ENCODE measurements at regions not wholly inside any gene's neighbourhood (a gene's known extent, or its start where the extent isn't known, plus 50 kb on each side); places are given as distances from the start of the nearest gene placed in this dataset.
A peak's percentile ranks its signal among the peaks of the same experiment; 100 is the strongest.
"Not testable (repeated sequence)": the region's sequence is repeated elsewhere in the genome, so short reads cannot be mapped to it uniquely, and the experiment has no call there.

GRCh38 chr7:65770473-65771225 is 102.2 kb upstream of the VKORC1L1 start (continued):
- peak; percentile 27 for TF ChIP-seq TEAD3 (CRISPR knock-in tag; optimal IDR thresholded peaks at IDR 0.05; ENCODE audit: borderline replicate concordance)
- peak; percentile 60 for TF ChIP-seq KAT8 (CRISPR knock-in tag; IDR thresholded peaks at IDR 0.05)
- 0 out of 2 replicates have a peak, but pooled peaks have one; percentile 13 for TF ChIP-seq RAD21 (CRISPR knock-in tag; IDR thresholded peaks at IDR 0.05)
- peak; percentile 63; the same call in 1 of the 2 replicates for TF ChIP-seq DMAP1 (CRISPR knock-in tag; IDR thresholded peaks at IDR 0.05)
- TF ChIP-seq PPARG (CRISPR knock-in tag; conservative IDR thresholded peaks at IDR 0.05), result 0 out of 2 replicates have a peak, but pooled peaks have one; percentile 25
- 0 out of 2 replicates have a peak, but pooled peaks have one; percentile 36 for TF ChIP-seq HES4 (CRISPR knock-in tag; IDR thresholded peaks at IDR 0.05; ENCODE audit: borderline replicate concordance)
- TF ChIP-seq NFYB (CRISPR knock-in tag; IDR thresholded peaks at IDR 0.05), result peak; percentile 62; the same call in 1 of the 2 replicates
- peak; percentile 38; the same call in 1 of the 2 replicates for TF ChIP-seq MED1 (CRISPR knock-in tag; IDR thresholded peaks at IDR 0.05)
- TF ChIP-seq FOXO1 (CRISPR knock-in tag; IDR thresholded peaks at IDR 0.05), result peak; percentile 55
- 0 out of 2 replicates have a peak, but pooled peaks have one; percentile 51 for TF ChIP-seq ZNF280D (CRISPR knock-in tag; IDR thresholded peaks at IDR 0.05)
- peak; percentile 68 for TF ChIP-seq HOXA3 (CRISPR knock-in tag; IDR thresholded peaks at IDR 0.05)
- 0 out of 2 replicates have a peak, but pooled peaks have one; percentile 27 for TF ChIP-seq ISL2 (CRISPR knock-in tag; IDR thresholded peaks at IDR 0.05)
- TF ChIP-seq ZSCAN12 (CRISPR knock-in tag; IDR thresholded peaks at IDR 0.05), result peak; percentile 37; the same call in 1 of the 2 replicates
- peak; percentile 39; the same call in 1 of the 2 replicates for TF ChIP-seq PHF20 (CRISPR knock-in tag; IDR thresholded peaks at IDR 0.05)
- peak; percentile 43; the same call in 1 of the 2 replicates for TF ChIP-seq ZNF556 (CRISPR knock-in tag; IDR thresholded peaks at IDR 0.05; ENCODE audit: borderline replicate concordance)
- TF ChIP-seq ZNF441 (CRISPR knock-in tag; IDR thresholded peaks at IDR 0.05; ENCODE audit: borderline replicate concordance), result peak; percentile 58; the same call in 1 of the 2 replicates
- peak; percentile 73 for TF ChIP-seq MYC (CRISPR knock-in tag; IDR thresholded peaks at IDR 0.05; ENCODE audit: borderline replicate concordance)
- TF ChIP-seq NONO (IDR thresholded peaks at IDR 0.05), result not testable (repeated sequence)
- TF ChIP-seq NONO (CRISPR knock-in tag; conservative IDR thresholded peaks at IDR 0.05), result peak; percentile 39; the same call in 1 of the 2 replicates
- TF ChIP-seq ZBTB38 (CRISPR knock-in tag; IDR thresholded peaks at IDR 0.05), result peak; percentile 63; the same call in 1 of the 2 replicates
- 0 out of 2 replicates have a peak, but pooled peaks have one; percentile 23 for TF ChIP-seq ZBTB34 (CRISPR knock-in tag; IDR thresholded peaks at IDR 0.05)
- peak; percentile 91; the same call in 1 of the 2 replicates for TF ChIP-seq ZBTB10 (CRISPR knock-in tag; IDR thresholded peaks at IDR 0.05; ENCODE audit: borderline replicate concordance)
